H1 (cell line): ENCODE measurements at regions not wholly inside any gene's neighbourhood (a gene's known extent, or its start where the extent isn't known, plus 50 kb on each side); places are given as distances from the start of the nearest gene placed in this dataset.

Experiments
- CTCF ChIA-PET: fragments of 300-600 bp; sonication (Branson Sonifier 250); formaldehyde crosslinking; loops from one replicate; lab custom pipeline; 2021; ENCODE audit not compliant: partially characterized antibody; lab: Charles Lee
- POLR2A ChIA-PET: fragments of 300-600 bp; sonication (Branson Sonifier 250); formaldehyde crosslinking; loops from one replicate; lab custom pipeline; 2021; ENCODE audit warnings: inconsistent platforms; ENCODE audit not compliant: partially characterized antibody; lab: Charles Lee
- DNase-seq, 2 experiments: peaks; one replicate each; pipeline versions ENCODE4 v3.0.0 to v3.0.0-alpha.2; 2010 to 2022; ENCODE audit warnings: low spot score in 2 of 2, low read depth in 1 of 2, mixed read lengths in 1 of 2
- FAIRE-seq: peaks from 2 replicates; lab custom pipeline; 2011; peaks lifted over from hg19 to GRCh38; lab: Jason Lieb, UNC
- H2AFZ ChIP-seq: 2 replicates; pipeline ENCODE4 v1.8.1; 2012; ENCODE audit warnings: low read length, inconsistent platforms
- H2AK5ac ChIP-seq: 2 replicates; pipeline ENCODE4 v1.6.1; 2013; ENCODE audit warnings: low read depth, low read length
- H2BK120ac ChIP-seq: replicated peaks from 2 replicates; pipeline ENCODE3; 2013; ENCODE audit warnings: low read depth, low read length, inconsistent platforms
- H2BK12ac ChIP-seq: 2 replicates; pipeline ENCODE4 v1.6.1; 2013; ENCODE audit warnings: low read depth, low read length
- H2BK15ac ChIP-seq: 2 replicates; pipeline ENCODE4 v1.6.1; 2013; ENCODE audit warnings: low read length
- H2BK20ac ChIP-seq: 2 replicates; pipeline ENCODE4 v1.6.1; 2013; ENCODE audit warnings: low read length
- H2BK5ac ChIP-seq: 2 replicates; pipeline ENCODE4 v1.6.1; 2013; ENCODE audit warnings: low read depth, low read length
- H3K14ac ChIP-seq: 2 replicates; pipeline ENCODE4 v1.6.1; 2013; ENCODE audit warnings: inconsistent platforms; ENCODE audit not compliant: insufficient read length
- H3K18ac ChIP-seq: 2 replicates; pipeline ENCODE4 v1.6.1; 2013; ENCODE audit warnings: low read length; ENCODE audit errors: extremely low read depth
- H3K23ac ChIP-seq: 2 replicates; pipeline ENCODE4 v1.6.1; 2013; ENCODE audit warnings: inconsistent platforms; ENCODE audit not compliant: insufficient read length
- H3K23me2 ChIP-seq: 2 replicates; pipeline ENCODE4 v1.6.1; 2013; ENCODE audit warnings: low read depth, low read length
- H3K27ac ChIP-seq: 2 replicates; pipeline ENCODE4 v1.6.1; 2011; ENCODE audit warnings: low read depth, low read length, inconsistent platforms
- H3K27me3 ChIP-seq, 4 experiments: replicated peaks in 1 of 4; 1 replicate in 1 of 4; 2 replicates in 3 of 4; pipeline versions ENCODE4 v1.6.1 to v1.8.1; 2011 to 2013; ENCODE audit warnings: low read length in 3 of 4, mild to moderate bottlenecking in 3 of 4, inconsistent platforms in 2 of 4, mixed read lengths in 2 of 4, moderate library complexity in 1 of 4; ENCODE audit not compliant: control insufficient read depth in 3 of 4, insufficient read depth in 3 of 4; ENCODE audit errors: extremely low read depth in 1 of 4
- H3K36me3 ChIP-seq, 4 experiments: 2 replicates each; pipeline versions ENCODE4 v1.6.1 to v1.8.1; 2011 to 2013; ENCODE audit warnings: mild to moderate bottlenecking in 4 of 4, low read length in 3 of 4, moderate library complexity in 2 of 4, control low read depth in 1 of 4, inconsistent platforms in 1 of 4; ENCODE audit not compliant: insufficient read depth in 4 of 4, control insufficient read depth in 2 of 4
- H3K4ac ChIP-seq: replicated peaks from 2 replicates; pipeline ENCODE3; 2013; ENCODE audit warnings: low read length, low read depth, mixed read lengths, inconsistent platforms; ENCODE audit not compliant: insufficient read length
- H3K4me1 ChIP-seq, 4 experiments: replicated peaks in 1 of 4; 1 replicate in 1 of 4; 2 replicates in 3 of 4; pipeline versions ENCODE4 v1.6.1 to v1.8.1; 2011 to 2013; ENCODE audit warnings: low read length in 3 of 4, inconsistent platforms in 2 of 4, mixed read lengths in 1 of 4; ENCODE audit not compliant: insufficient read depth in 4 of 4, control insufficient read depth in 3 of 4
- H3K4me2 ChIP-seq, 2 experiments: 2 replicates each; pipeline versions ENCODE4 v1.6.1 to v1.8.1; 2011 to 2013; ENCODE audit warnings: low read depth in 2 of 2, low read length in 2 of 2, control low read depth in 1 of 2, inconsistent platforms in 1 of 2, mild to moderate bottlenecking in 1 of 2; ENCODE audit not compliant: insufficient read depth in 1 of 2
- H3K4me3 ChIP-seq, 4 experiments: fragments of 200-600, 300-600 bp in 1 of 4; sonication (generic), shearing (Covaris generic), sonication (Bioruptor Twin) in 1 of 4; 2 replicates each; pipeline versions ENCODE4 v1.5.1 to v1.8.1; 2011 to 2016; ENCODE audit warnings: low read length in 4 of 4, low read depth in 3 of 4, control low read depth in 2 of 4, inconsistent platforms in 2 of 4, mild to moderate bottlenecking in 2 of 4, mixed read lengths in 1 of 4, moderate library complexity in 1 of 4; ENCODE audit not compliant: insufficient read depth in 2 of 4; ENCODE audit errors: extremely low read depth in 1 of 4
- H3K56ac ChIP-seq: replicated peaks from 2 replicates; pipeline ENCODE3; 2013; ENCODE audit warnings: low read depth, mild to moderate bottlenecking, mixed read lengths, low read length, inconsistent platforms; ENCODE audit not compliant: insufficient read length
- H3K79me1 ChIP-seq: 2 replicates; pipeline ENCODE4 v1.6.1; 2013; ENCODE audit warnings: low read depth, low read length, control low read depth
- H3K79me2 ChIP-seq, 2 experiments: 2 replicates each; pipeline versions ENCODE4 v1.6.1 to v1.8.1; 2012 to 2013; ENCODE audit warnings: low read length in 2 of 2, mild to moderate bottlenecking in 2 of 2, inconsistent platforms in 1 of 2; ENCODE audit not compliant: insufficient read depth in 2 of 2, control insufficient read depth in 1 of 2
- H3K9ac ChIP-seq, 4 experiments: replicated peaks in 1 of 4; 1 replicate in 1 of 4; 2 replicates in 3 of 4; pipeline versions ENCODE4 v1.6.1 to v1.8.1; 2011 to 2013; ENCODE audit warnings: low read depth in 3 of 4, low read length in 3 of 4, control low read depth in 2 of 4, mild to moderate bottlenecking in 2 of 4, moderate library complexity in 2 of 4, inconsistent platforms in 1 of 4; ENCODE audit errors: extremely low read depth in 1 of 4
- H3K9me3 ChIP-seq, 2 experiments: 2 replicates each; pipeline versions ENCODE4 v1.6.1 to v1.8.1; 2012 to 2013; ENCODE audit warnings: mild to moderate bottlenecking in 2 of 2, moderate library complexity in 2 of 2, control low read depth in 1 of 2, inconsistent platforms in 1 of 2, low read depth in 1 of 2, low read length in 1 of 2, mixed read lengths in 1 of 2; ENCODE audit not compliant: insufficient read depth in 2 of 2
- H4K20me1 ChIP-seq, 2 experiments: replicated peaks in 1 of 2; 2 replicates each; pipeline versions ENCODE3 to v1.8.1; 2011 to 2013; ENCODE audit warnings: inconsistent platforms in 2 of 2, low read length in 2 of 2, mild to moderate bottlenecking in 1 of 2; ENCODE audit not compliant: insufficient read depth in 2 of 2, control insufficient read depth in 1 of 2
- H4K5ac ChIP-seq: 2 replicates; pipeline ENCODE4 v1.6.1; 2013; ENCODE audit warnings: low read length, low read depth, mixed read lengths, inconsistent platforms; ENCODE audit not compliant: insufficient read length
- H4K8ac ChIP-seq: 2 replicates; pipeline ENCODE4 v1.8.0; 2013; ENCODE audit warnings: mild to moderate bottlenecking, moderate library complexity, low read length, inconsistent platforms; ENCODE audit not compliant: insufficient read depth; ENCODE audit errors: extremely low read depth
- H4K91ac ChIP-seq: replicated peaks from 2 replicates; pipeline ENCODE3; 2013; ENCODE audit warnings: low read length, mixed read lengths, inconsistent platforms; ENCODE audit not compliant: insufficient read length
- BCL11A ChIP-seq, 2 experiments: IDR thresholded peaks; one replicate each; pipeline ENCODE4 v1.6.1; 2011; ENCODE audit warnings: low read depth in 2 of 2, low read length in 2 of 2, mild to moderate bottlenecking in 2 of 2
- FOSL1 ChIP-seq: IDR thresholded peaks from 2 replicates; pipeline ENCODE4 v1.6.1; 2011; ENCODE audit warnings: mild to moderate bottlenecking, low read depth, low read length, moderate library complexity; ENCODE audit not compliant: insufficient read depth
- GTF2F1 ChIP-seq: IDR thresholded peaks from 2 replicates; pipeline ENCODE4 v1.6.1; 2012; ENCODE audit warnings: low read depth, low read length, improper control_type of control experiment, borderline replicate concordance
- HDAC6 ChIP-seq: IDR thresholded peaks from one replicate; pipeline ENCODE4 v1.7.1; 2012; ENCODE audit warnings: low read depth, mild to moderate bottlenecking, inconsistent platforms, low read length, moderate library complexity
- KDM1A ChIP-seq: fragments of 200-600, 300-600 bp; sonication (generic); IDR thresholded peaks from 2 replicates; pipeline ENCODE4 v1.7.1; 2016; ENCODE audit warnings: mild to moderate bottlenecking, low read length, borderline replicate concordance
- PHF8 ChIP-seq: fragments of 200-600 bp; sonication (generic); conservative IDR thresholded peaks from 2 replicates; pipeline ENCODE4 v1.7.1; 2012; ENCODE audit warnings: low read depth, mild to moderate bottlenecking, inconsistent platforms, low read length, moderate library complexity
- POLR2AphosphoS5 ChIP-seq: IDR thresholded peaks from 2 replicates; pipeline ENCODE4 v1.6.1; 2011; ENCODE audit warnings: low read depth, low read length
- RAD21 ChIP-seq, 2 experiments: IDR thresholded peaks in 1 of 2; conservative IDR thresholded peaks in 1 of 2; 2 replicates each; pipeline ENCODE4 v1.6.1; 2011; ENCODE audit warnings: low read depth in 2 of 2, low read length in 2 of 2, improper control_type of control experiment in 1 of 2, inconsistent platforms in 1 of 2, mild to moderate bottlenecking in 1 of 2, moderate library complexity in 1 of 2
- SAP30 ChIP-seq: fragments of 300-600 bp; sonication (generic); IDR thresholded peaks from 2 replicates; pipeline ENCODE4 v1.7.1; 2012; ENCODE audit warnings: low read length, moderate library complexity, mild to moderate bottlenecking, inconsistent platforms; ENCODE audit not compliant: insufficient read depth, insufficient replicate concordance
- SP1 ChIP-seq: IDR thresholded peaks from 2 replicates; pipeline ENCODE4 v1.6.1; 2011; ENCODE audit warnings: low read depth, low read length
- SUZ12 ChIP-seq: fragments of 200-600 bp; sonication (generic); IDR thresholded peaks from 2 replicates; pipeline ENCODE4 v1.6.1; 2012; ENCODE audit warnings: mild to moderate bottlenecking, inconsistent platforms, low read length, moderate library complexity, mixed read lengths
- WGBS, 2 experiments: shearing (Covaris generic) in 1 of 2; methylation state at CpG; one replicate each; pipeline versions ENCODE4 v1.1.6 to v1.1.7; 2013 to 2015; ENCODE audit warnings: low lambda C conversion rate in 2 of 2, mixed read lengths in 2 of 2, inconsistent platforms in 1 of 2, low coverage in 1 of 2, missing lambda C conversion rate in 1 of 2; ENCODE audit not compliant: insufficient replicate concordance in 2 of 2, insufficient coverage in 1 of 2, insufficient read length in 1 of 2; ENCODE audit errors: extremely low coverage in 1 of 2, missing lambda C conversion rate in 1 of 2; 5-methylcytosine and 5-hydroxymethylcytosine counted together

DNA sequence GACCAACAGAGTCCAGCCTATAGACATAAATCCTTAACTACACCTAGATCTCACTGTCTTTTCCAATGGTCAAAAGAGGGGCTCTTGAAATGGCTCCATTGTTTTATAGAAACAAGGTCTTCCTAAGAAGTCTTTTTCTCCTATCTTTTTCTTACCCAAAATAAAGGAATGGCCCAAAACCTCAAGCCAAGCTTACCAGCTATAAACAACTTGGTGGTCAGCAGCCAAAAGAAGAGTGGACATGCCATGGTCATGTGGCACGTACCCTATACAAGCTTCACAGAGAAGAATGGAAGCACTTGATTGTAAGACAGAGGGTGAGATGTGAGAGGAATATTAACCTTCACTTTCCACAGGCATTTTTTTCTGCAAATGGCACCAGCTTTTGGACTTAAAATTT lies 82.1 kb upstream of the GNAO1 start:
- H3K27me3 ChIP-seq: no peaks in the 10 kb centered on the region
- no peaks in the 10 kb centered on the region for H3K79me2 ChIP-seq
- H3K4me3 ChIP-seq: no peak overlapping the region
- H2BK20ac ChIP-seq: no peak overlapping the region
- no peak overlapping the region for H2AFZ ChIP-seq
- H3K4me2 ChIP-seq: no peak overlapping the region
- WGBS, 2 experiments: 88% methylated on average over 1 of the region's 1 CpG; no CpG with 5 or more reads in 1 of the 2 experiments
- no peak overlapping the region for H3K9ac ChIP-seq
- no peaks in the 10 kb centered on the region for H3K23me2 ChIP-seq
- no peaks in the 10 kb centered on the region for H3K79me1 ChIP-seq
- ChIA-PET CTCF (interaction anchor here (0.7 to 1.2 kb wide), 2 partner anchors 14 to 210 kb away, joined by 3 read pairs; no protein-coding TSS in a partner anchor), POLR2A (no interaction called here)
- FAIRE-seq (no peak), DNase-seq (no peak)
- H3K27ac ChIP-seq: no peak overlapping the region
- no peak overlapping the region for H2AK5ac ChIP-seq
- no peaks in the 10 kb centered on the region for H3K36me3 ChIP-seq
- no peak overlapping the region for H4K91ac ChIP-seq
- no peak overlapping the region for H3K56ac ChIP-seq
- peaks cover 2 to 12% (median 4%) of the 10 kb centered on the region in 4 experiments; a peak in 4 of 7 replicates for H3K4me1 ChIP-seq
- H3K9me3 ChIP-seq: no peaks in the 10 kb centered on the region
- no peak for TF ChIP-seq FOSL1
- TF ChIP-seq RAD21 (IDR thresholded peaks at IDR 0.05 in 1 of 2, conservative IDR thresholded peaks at IDR 0.05 in 1 of 2; ENCODE audit: low read depth in 2 of 2, low read length in 2 of 2): no peak
- no peak for TF ChIP-seq SUZ12
- no peak for TF ChIP-seq GTF2F1
- no peak for TF ChIP-seq POLR2AphosphoS5
- no peak for TF ChIP-seq HDAC6
- no peak for TF ChIP-seq PHF8
- TF ChIP-seq BCL11A (IDR thresholded peaks at IDR 0.05; ENCODE audit: low read depth in 2 of 2, low read length in 2 of 2): no peak
- TF ChIP-seq KDM1A: no peak
- TF ChIP-seq SAP30: no peak
- TF ChIP-seq SP1: no peak
- H3K14ac ChIP-seq: no peak overlapping the region
- H3K18ac ChIP-seq: no peak overlapping the region
- no peak overlapping the region for H2BK120ac ChIP-seq
- H2BK12ac ChIP-seq: no peak overlapping the region
- no peak overlapping the region for H2BK5ac ChIP-seq
- no peak overlapping the region for H2BK15ac ChIP-seq
- H3K23ac ChIP-seq: no peak overlapping the region
- H4K5ac ChIP-seq: no peak overlapping the region
- H4K8ac ChIP-seq: no peak overlapping the region
- H3K4ac ChIP-seq: no peak overlapping the region
- no peaks in the 10 kb centered on the region for H4K20me1 ChIP-seq
